Tibial artery (tissue), 4 donors: ENCODE measurements at regions not wholly inside any gene's neighbourhood (a gene's known extent, or its start where the extent isn't known, plus 50 kb on each side); places are given as distances from the start of the nearest gene placed in this dataset.
"Not testable (repeated sequence)": the region's sequence is repeated elsewhere in the genome, so short reads cannot be mapped to it uniquely, and the experiment has no call there.

ENCODE experiments used
- DNase-seq, 2 donors: peaks; one replicate each; pipeline ENCODE4 v3.0.0-alpha.2; 2019
- H3K27ac ChIP-seq, 2 donors: fragments of 200-600 bp; sonication (generic) in 1 of 2; 1 replicate in 1 of 2; 2 replicates in 1 of 2; pipeline ENCODE4 v1.5.1; 2018 to 2019; ENCODE audit warnings: mild to moderate bottlenecking in 1 of 2
- H3K27me3 ChIP-seq, 2 donors: fragments of 200-600 bp; sonication (generic) in 1 of 2; one replicate each; pipeline versions ENCODE4 v1.5.1 to v1.6.0; 2016 to 2019
- H3K36me3 ChIP-seq, 3 donors: fragments of 200-600 bp; sonication (generic) in 2 of 3; one replicate each; pipeline ENCODE4 v1.5.1; 2016 to 2019; ENCODE audit warnings: mild to moderate bottlenecking in 2 of 3
- H3K4me1 ChIP-seq, 4 donors: fragments of 200-600 bp; sonication (generic) in 2 of 4; 1 replicate in 3 of 4; 2 replicates in 1 of 4; pipeline ENCODE4 v1.5.1; 2016 to 2019
- H3K4me3 ChIP-seq, 2 donors: fragments of 200-600 bp; sonication (generic) in 1 of 2; 1 replicate in 1 of 2; 2 replicates in 1 of 2; pipeline ENCODE4 v1.5.1; 2018 to 2019; ENCODE audit warnings: mild to moderate bottlenecking in 2 of 2
- H3K9me3 ChIP-seq, 3 donors: fragments of 200-600 bp; sonication (generic) in 1 of 3; one replicate each; pipeline ENCODE4 v1.5.1; 2016 to 2019
- intact Hi-C: fragments of 100-400 bp; cut with DNase I; formaldehyde crosslinking; loops from one replicate; pipeline ENCODE4 v1.15.0; 2023; ENCODE audit warnings: low total_unique reads
- TF ChIP-seq, protein P1 (sequence below), 2 experiments: fragments of 200-600 bp in 1 of 2; fragments of 450-650 bp in 1 of 2; IDR thresholded peaks; one replicate each; pipeline ENCODE4 v1.5.1; 2017 to 2019; ENCODE audit warnings: antibody characterized with exemption in 2 of 2, mild to moderate bottlenecking in 1 of 2, moderate library complexity in 1 of 2

DNA sequence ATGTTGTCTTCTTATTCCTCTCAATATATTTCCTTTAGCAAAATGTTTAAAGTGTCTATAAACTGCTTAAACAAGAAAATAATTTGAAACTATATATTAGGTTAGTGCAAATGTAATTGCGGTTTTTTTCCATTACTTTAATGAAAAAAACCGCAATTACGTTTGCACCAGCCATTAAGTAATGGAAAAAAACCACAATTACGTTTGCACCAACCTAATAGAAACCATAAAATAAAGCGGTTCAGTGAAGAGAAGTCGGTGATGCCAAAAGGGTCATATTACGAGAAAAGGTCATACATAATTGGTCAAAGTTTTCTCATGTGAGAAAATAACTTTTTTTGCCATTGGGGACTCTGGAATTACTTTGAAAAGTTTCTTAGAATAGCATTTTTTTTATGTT lies 385.6 kb upstream of the ST8SIA4 start:
- Histone ChIP-seq H3K27me3 (no peaks in the 10 kb centered on the region), H3K9me3 (no peaks in the 10 kb centered on the region), H3K27ac (no peak overlapping the region), H3K4me1 (no peaks in the 10 kb centered on the region), H3K36me3 (no peaks in the 10 kb centered on the region), H3K4me3 (no peak overlapping the region)
- TF ChIP-seq, protein P1, sequence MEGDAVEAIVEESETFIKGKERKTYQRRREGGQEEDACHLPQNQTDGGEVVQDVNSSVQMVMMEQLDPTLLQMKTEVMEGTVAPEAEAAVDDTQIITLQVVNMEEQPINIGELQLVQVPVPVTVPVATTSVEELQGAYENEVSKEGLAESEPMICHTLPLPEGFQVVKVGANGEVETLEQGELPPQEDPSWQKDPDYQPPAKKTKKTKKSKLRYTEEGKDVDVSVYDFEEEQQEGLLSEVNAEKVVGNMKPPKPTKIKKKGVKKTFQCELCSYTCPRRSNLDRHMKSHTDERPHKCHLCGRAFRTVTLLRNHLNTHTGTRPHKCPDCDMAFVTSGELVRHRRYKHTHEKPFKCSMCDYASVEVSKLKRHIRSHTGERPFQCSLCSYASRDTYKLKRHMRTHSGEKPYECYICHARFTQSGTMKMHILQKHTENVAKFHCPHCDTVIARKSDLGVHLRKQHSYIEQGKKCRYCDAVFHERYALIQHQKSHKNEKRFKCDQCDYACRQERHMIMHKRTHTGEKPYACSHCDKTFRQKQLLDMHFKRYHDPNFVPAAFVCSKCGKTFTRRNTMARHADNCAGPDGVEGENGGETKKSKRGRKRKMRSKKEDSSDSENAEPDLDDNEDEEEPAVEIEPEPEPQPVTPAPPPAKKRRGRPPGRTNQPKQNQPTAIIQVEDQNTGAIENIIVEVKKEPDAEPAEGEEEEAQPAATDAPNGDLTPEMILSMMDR (IDR thresholded peaks at IDR 0.05): no peak
- no peak for DNase-seq
- intact Hi-C loops: no loop called here

DNA sequence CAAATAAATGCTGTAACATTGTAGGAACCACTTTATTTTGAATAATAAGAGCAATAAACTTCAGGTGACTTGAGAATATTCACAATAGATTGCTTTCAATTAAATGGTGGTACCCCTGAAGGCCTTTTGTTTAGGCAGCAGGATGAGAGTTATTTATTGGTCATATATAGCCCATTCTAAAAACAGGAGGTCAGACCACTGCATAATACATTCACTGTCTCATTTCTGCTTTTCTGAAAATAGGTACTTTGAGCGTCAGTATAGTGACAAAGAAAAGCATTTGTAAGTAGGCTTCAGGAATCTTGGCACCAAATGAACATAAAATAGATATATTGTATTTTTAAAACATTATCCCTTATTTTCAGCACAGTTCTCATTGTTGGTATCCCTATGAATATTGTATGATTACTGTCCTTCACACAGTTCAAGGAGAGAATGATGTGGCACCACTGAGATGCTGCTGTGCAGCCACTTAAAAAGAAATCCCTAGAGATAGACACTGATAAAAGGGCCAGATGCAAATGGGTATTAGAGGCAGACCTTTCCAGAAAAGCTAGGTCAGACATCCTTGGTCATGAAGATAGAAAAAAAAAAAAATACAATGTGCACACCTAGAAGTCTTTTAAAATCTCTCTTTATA lies 381.8 kb upstream of the ST8SIA4 start:
- Histone ChIP-seq H3K27ac (no peak overlapping the region), H3K36me3 (no peaks in the 10 kb centered on the region), H3K4me1 (no peaks in the 10 kb centered on the region), H3K27me3 (no peaks in the 10 kb centered on the region), H3K4me3 (no peak overlapping the region), H3K9me3 (no peaks in the 10 kb centered on the region)
- intact Hi-C loops: no loop called here
- TF ChIP-seq, protein P1 (IDR thresholded peaks at IDR 0.05): no peak
- no peak for DNase-seq

DNA sequence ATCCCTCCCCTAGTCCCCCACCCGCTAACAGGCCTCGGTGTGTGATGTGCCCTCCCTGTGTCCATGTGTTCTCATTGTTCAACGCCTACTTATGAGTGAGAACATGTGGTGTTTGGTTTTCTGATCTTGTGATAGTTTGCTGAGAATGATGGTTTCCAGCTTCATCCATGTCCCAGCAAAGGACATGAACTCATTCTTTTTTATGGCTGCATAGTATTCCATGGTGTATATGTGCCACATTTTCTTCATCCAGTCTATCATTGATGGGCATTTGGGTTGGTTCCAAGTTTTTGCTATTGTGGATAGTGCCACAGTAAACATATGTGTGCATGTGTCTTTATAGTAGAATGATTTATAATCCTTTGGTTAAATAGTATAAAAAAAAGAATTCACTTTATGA lies 380.9 kb upstream of the ST8SIA4 start:
- H3K4me1 ChIP-seq, H3K27ac ChIP-seq, H3K9me3 ChIP-seq, DNase-seq, H3K4me3 ChIP-seq, intact Hi-C loops, H3K36me3 ChIP-seq, H3K27me3 ChIP-seq: not testable (repeated sequence)

DNA sequence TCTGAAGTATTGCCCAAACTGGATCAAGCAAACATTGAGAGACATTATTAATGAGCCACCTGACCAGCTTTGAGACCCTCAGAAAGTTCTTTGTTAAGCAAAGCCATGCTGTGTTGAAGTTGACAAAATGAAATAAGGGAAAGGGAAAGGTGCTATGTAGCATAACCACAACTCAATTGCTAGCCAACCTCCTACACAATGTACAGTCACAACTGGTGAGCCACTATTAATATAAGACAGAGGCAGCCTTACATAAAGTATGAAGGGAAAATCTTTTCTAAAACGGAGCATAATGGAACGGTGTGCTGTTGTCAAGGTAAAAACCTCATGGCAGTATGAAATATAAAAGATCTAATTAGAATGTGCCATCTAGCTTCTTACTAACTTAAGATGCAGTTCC lies 375.8 kb upstream of the ST8SIA4 start:
- H3K27me3 ChIP-seq: no peaks in the 10 kb centered on the region
- H3K4me3 ChIP-seq: no peak overlapping the region
- H3K4me1 ChIP-seq: no peaks in the 10 kb centered on the region
- no peaks in the 10 kb centered on the region for H3K9me3 ChIP-seq
- TF ChIP-seq, protein P1 (IDR thresholded peaks at IDR 0.05): no peak
- intact Hi-C loops: no loop called here
- no peak overlapping the region for H3K27ac ChIP-seq
- no peaks in the 10 kb centered on the region for H3K36me3 ChIP-seq
- no peak for DNase-seq

DNA sequence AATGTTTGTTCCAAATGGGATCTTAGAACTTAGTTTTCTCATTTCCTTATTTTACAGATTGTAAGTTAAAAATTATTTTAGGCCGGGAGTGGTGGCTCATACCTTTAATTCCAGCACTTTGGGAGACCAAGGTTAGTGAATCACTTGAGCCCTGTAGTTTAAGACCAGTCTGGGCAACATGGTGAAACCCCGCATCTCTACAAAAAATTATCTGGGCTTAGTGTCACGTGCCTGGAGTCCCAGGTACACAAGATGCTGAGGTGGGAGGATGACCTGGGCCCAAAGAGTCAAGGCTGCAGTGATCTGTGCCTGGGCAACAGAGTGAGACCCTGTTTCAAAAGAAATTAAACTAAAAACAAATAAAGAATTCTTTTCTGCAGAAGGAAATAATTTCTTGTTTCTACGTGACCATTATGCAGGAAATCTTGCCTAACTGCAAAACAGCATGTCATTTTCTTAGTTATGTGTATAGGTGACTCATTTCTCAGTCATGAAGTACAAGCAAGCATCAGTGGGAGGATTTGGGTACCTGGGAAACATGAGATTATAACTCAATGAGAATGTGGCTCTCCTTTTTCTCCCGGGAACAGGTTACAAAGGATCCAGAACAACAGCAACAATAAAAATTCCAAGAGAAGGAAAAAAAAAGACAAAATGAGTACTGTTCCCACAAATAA lies 375.1 kb upstream of the ST8SIA4 start:
- no peak for DNase-seq
- intact Hi-C loops: no loop called here
- Histone ChIP-seq H3K4me3 (no peak overlapping the region), H3K4me1 (no peaks in the 10 kb centered on the region), H3K27me3 (no peaks in the 10 kb centered on the region), H3K9me3 (no peaks in the 10 kb centered on the region), H3K27ac (no peak overlapping the region), H3K36me3 (no peaks in the 10 kb centered on the region)
- TF ChIP-seq, protein P1 (IDR thresholded peaks at IDR 0.05): no peak

DNA sequence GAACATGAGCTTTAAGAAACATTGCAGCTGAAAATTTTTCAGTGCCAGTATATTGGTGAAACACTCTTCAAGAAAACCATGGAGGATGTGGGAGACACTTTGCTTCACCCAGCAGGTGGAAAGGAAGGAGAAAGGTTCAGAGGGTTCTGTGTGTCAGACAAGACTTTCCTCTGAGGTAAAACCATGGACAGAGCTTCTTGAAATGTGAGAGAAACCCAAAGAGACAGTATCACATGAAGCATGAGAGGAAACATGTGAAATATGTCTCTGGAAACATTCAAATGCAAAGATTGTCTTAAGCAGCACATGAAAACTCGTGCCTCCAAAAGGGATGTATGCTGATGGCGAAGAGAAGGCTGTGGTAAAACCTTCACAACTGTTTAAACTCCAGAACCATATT lies 368.9 kb upstream of the ST8SIA4 start:
- Histone ChIP-seq H3K4me1 (no peaks in the 10 kb centered on the region), H3K36me3 (no peaks in the 10 kb centered on the region), H3K27me3 (no peaks in the 10 kb centered on the region), H3K9me3 (no peaks in the 10 kb centered on the region), H3K27ac (no peak overlapping the region), H3K4me3 (no peak overlapping the region)
- no peak for DNase-seq
- intact Hi-C loops: no loop called here
- TF ChIP-seq, protein P1 (IDR thresholded peaks at IDR 0.05): no peak
